SK-N-SH (cell line): ENCODE measurements at regions not wholly inside any gene's neighbourhood (a gene's known extent, or its start where the extent isn't known, plus 50 kb on each side); places are given as distances from the start of the nearest gene placed in this dataset.

Source experiments
- CTCF ChIA-PET: fragments of 300-600, 350-600 bp; formaldehyde crosslinking; extraction: SDS; loops from one replicate; lab custom pipeline; 2021; lab: Yijun Ruan, JAX
- POLR2A ChIA-PET: fragments of 350-600 bp; sonication (Branson Sonifier 250); formaldehyde crosslinking; extraction: SDS; loops from one replicate; lab custom pipeline; 2020; ENCODE audit warnings: antibody characterized with exemption, inconsistent platforms; lab: Yijun Ruan, JAX
- DNase-seq: peaks from one replicate; pipeline ENCODE4 v3.0.0; 2012
- H2AFZ ChIP-seq: fragments of 200-600 bp; sonication (generic); 2 replicates; pipeline ENCODE4 v1.8.1; 2016; ENCODE audit warnings: antibody characterized with exemption, mild to moderate bottlenecking, low read depth
- H3F3A ChIP-seq: fragments of 200-600 bp; sonication (generic); replicated peaks from 2 replicates; pipeline ENCODE3; 2016; ENCODE audit warnings: antibody characterized with exemption, mild to moderate bottlenecking; ENCODE audit not compliant: insufficient read depth
- H3K27ac ChIP-seq, 2 experiments: fragments of 200-500 bp in 1 of 2; fragments of 200-600 bp in 1 of 2; sonication (Bioruptor generic) in 1 of 2; sonication (generic), shearing (Covaris generic) in 1 of 2; 2 replicates each; pipeline versions ENCODE4 v1.5.1 to v1.6.1; 2014 to 2016; ENCODE audit warnings: low read depth in 2 of 2, inconsistent platforms in 1 of 2, low read length in 1 of 2, mild to moderate bottlenecking in 1 of 2, mixed read lengths in 1 of 2
- H3K27me3 ChIP-seq: fragments of 200-600 bp; sonication (generic), shearing (Covaris generic); 2 replicates; pipeline ENCODE4 v1.6.1; 2016; ENCODE audit warnings: mixed run types; ENCODE audit not compliant: insufficient read depth
- H3K36me3 ChIP-seq, 2 experiments: fragments of 200-500 bp in 1 of 2; fragments of 200-600 bp in 1 of 2; sonication (Bioruptor generic) in 1 of 2; sonication (generic) in 1 of 2; replicated peaks in 1 of 2; 2 replicates each; pipeline versions ENCODE3 to v1.5.1; 2014 to 2016; ENCODE audit warnings: low read length in 1 of 2, mild to moderate bottlenecking in 1 of 2; ENCODE audit not compliant: insufficient read depth in 2 of 2, control insufficient read depth in 1 of 2
- H3K4me1 ChIP-seq, 2 experiments: fragments of 200-500 bp in 1 of 2; fragments of 200-600 bp in 1 of 2; sonication (Bioruptor generic) in 1 of 2; sonication (generic), shearing (Covaris generic) in 1 of 2; 2 replicates each; pipeline versions ENCODE4 v1.5.1 to v1.6.1; 2014 to 2016; ENCODE audit warnings: low read depth in 1 of 2, low read length in 1 of 2, mixed run types in 1 of 2; ENCODE audit not compliant: insufficient read depth in 2 of 2, control insufficient read depth in 1 of 2
- H3K4me2 ChIP-seq: fragments of 200-600 bp; sonication (generic), shearing (Covaris generic); 2 replicates; pipeline ENCODE4 v1.6.1; 2017; ENCODE audit warnings: mixed run types
- H3K4me3 ChIP-seq, 2 experiments: fragments of 200-500 bp in 1 of 2; fragments of 200-600 bp in 1 of 2; sonication (Bioruptor generic) in 1 of 2; sonication (generic), shearing (Covaris generic) in 1 of 2; 2 replicates each; pipeline versions ENCODE4 v1.5.1 to v1.8.1; 2014 to 2016; ENCODE audit warnings: low read depth in 2 of 2, inconsistent platforms in 1 of 2, low read length in 1 of 2, mild to moderate bottlenecking in 1 of 2, mixed read lengths in 1 of 2, moderate library complexity in 1 of 2
- H3K79me2 ChIP-seq: fragments of 200-600 bp; sonication (generic); 2 replicates; pipeline ENCODE4 v1.8.1; 2017; ENCODE audit warnings: mild to moderate bottlenecking; ENCODE audit not compliant: insufficient read depth
- H3K9ac ChIP-seq: fragments of 200-600 bp; sonication (generic); 2 replicates; pipeline ENCODE4 v1.6.1; 2017; ENCODE audit warnings: mixed run types
- H3K9me2 ChIP-seq: fragments of 200-600 bp; sonication (generic); 2 replicates; pipeline ENCODE4 v1.6.1; 2017; ENCODE audit warnings: mixed run types
- H3K9me3 ChIP-seq: fragments of 200-600 bp; sonication (generic); 2 replicates; pipeline ENCODE4 v1.6.1; 2017; ENCODE audit warnings: mixed run types, mild to moderate bottlenecking, moderate library complexity
- H4K20me1 ChIP-seq: fragments of 200-600 bp; sonication (generic); 2 replicates; pipeline ENCODE4 v1.6.1; 2017; ENCODE audit warnings: mild to moderate bottlenecking, mixed run types; ENCODE audit not compliant: insufficient read depth
- ELF1 ChIP-seq: IDR thresholded peaks from 2 replicates; pipeline ENCODE4 v1.4.0; 2012
- NFIC ChIP-seq: IDR thresholded peaks from 2 replicates; pipeline ENCODE4 v1.4.0; 2012; ENCODE audit warnings: borderline replicate concordance
- NRF1 ChIP-seq: IDR thresholded peaks from 2 replicates; pipeline ENCODE4 v1.6.1; 2012; ENCODE audit warnings: low read depth, mild to moderate bottlenecking, low read length
- RAD21 ChIP-seq: IDR thresholded peaks from 2 replicates; pipeline ENCODE4 v1.6.1; 2012; ENCODE audit warnings: mild to moderate bottlenecking, low read length
- RFX5 ChIP-seq: IDR thresholded peaks from 2 replicates; pipeline ENCODE4 v1.6.1; 2012; ENCODE audit warnings: mild to moderate bottlenecking, improper control_type of control experiment, low read length
- TCF12 ChIP-seq: IDR thresholded peaks from 2 replicates; pipeline ENCODE4 v1.4.0; 2012
- TEAD4 ChIP-seq: IDR thresholded peaks from 2 replicates; pipeline ENCODE4 v1.4.0; 2012; ENCODE audit warnings: mild to moderate bottlenecking, borderline replicate concordance; ENCODE audit not compliant: insufficient read depth
- WGBS: methylation state at CpG from one replicate; pipeline ENCODE4 v1.1.6; 2017; ENCODE audit warnings: low lambda C conversion rate; 5-methylcytosine and 5-hydroxymethylcytosine counted together
- TF ChIP-seq, protein P1 (sequence below): fragments of 150-350 bp; IDR thresholded peaks from 2 replicates; pipeline ENCODE4 v1.6.1; 2017; ENCODE audit warnings: antibody characterized with exemption, low read length, low read depth, borderline replicate concordance
- TF ChIP-seq, protein P2 (sequence below): IDR thresholded peaks from 2 replicates; pipeline ENCODE4; 2012
- TF ChIP-seq, protein P3 (sequence below): fragments of 200-600 bp; sonication (generic); IDR thresholded peaks from 2 replicates; pipeline ENCODE4 v1.6.1; 2017; ENCODE audit warnings: antibody characterized with exemption, mild to moderate bottlenecking, moderate library complexity
- TF ChIP-seq, protein P4 (sequence below): IDR thresholded peaks from 2 replicates; pipeline ENCODE4 v1.4.0; 2012; ENCODE audit warnings: low read depth, borderline replicate concordance

DNA sequence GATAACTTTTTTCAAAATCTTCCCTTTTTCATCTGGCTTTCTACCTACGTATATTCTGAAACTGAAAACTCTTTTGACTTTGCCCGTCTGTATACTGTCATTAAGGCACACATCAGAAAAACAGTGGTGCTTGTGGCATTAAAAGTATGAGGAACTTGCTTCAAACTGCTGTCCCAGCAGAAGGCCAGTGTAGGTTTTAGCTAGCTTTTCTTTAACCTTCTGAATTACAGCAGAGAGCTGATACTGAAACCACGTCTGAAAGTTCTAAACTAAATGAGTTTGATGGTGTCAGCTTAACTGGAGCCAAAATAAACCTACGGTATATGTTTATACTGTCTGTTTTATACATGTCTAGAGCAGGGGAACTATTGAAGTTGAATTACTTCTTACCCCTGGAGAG, 283.4 kb downstream of the TFEC start:
- H3K4me3 ChIP-seq: no peak overlapping the region
- no peak overlapping the region for H3K27ac ChIP-seq
- H3K79me2 ChIP-seq: no peaks in the 10 kb centered on the region
- 8% methylated on average over 4 of the region's 4 CpGs for WGBS
- TF ChIP-seq TCF12: no peak
- TF ChIP-seq NFIC: no peak
- TF ChIP-seq, protein P1, sequence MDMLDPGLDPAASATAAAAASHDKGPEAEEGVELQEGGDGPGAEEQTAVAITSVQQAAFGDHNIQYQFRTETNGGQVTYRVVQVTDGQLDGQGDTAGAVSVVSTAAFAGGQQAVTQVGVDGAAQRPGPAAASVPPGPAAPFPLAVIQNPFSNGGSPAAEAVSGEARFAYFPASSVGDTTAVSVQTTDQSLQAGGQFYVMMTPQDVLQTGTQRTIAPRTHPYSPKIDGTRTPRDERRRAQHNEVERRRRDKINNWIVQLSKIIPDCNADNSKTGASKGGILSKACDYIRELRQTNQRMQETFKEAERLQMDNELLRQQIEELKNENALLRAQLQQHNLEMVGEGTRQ: no peak
- no peak for TF ChIP-seq ELF1
- TF ChIP-seq, protein P2, sequence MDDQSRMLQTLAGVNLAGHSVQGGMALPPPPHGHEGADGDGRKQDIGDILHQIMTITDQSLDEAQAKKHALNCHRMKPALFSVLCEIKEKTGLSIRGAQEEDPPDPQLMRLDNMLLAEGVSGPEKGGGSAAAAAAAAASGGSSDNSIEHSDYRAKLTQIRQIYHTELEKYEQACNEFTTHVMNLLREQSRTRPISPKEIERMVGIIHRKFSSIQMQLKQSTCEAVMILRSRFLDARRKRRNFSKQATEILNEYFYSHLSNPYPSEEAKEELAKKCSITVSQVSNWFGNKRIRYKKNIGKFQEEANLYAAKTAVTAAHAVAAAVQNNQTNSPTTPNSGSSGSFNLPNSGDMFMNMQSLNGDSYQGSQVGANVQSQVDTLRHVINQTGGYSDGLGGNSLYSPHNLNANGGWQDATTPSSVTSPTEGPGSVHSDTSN: no peak
- TF ChIP-seq RAD21: no peak
- no peak for TF ChIP-seq RFX5
- TF ChIP-seq, all 33 proteins: peak for 0
- ChIA-PET POLR2A (no interaction called here), CTCF (no interaction called here)
- H3F3A ChIP-seq: no peaks in the 10 kb centered on the region
- H3K9me3 ChIP-seq: no peaks in the 10 kb centered on the region
- H3K9me2 ChIP-seq: no peaks in the 10 kb centered on the region
- H3K27me3 ChIP-seq: no peaks in the 10 kb centered on the region
- H3K4me2 ChIP-seq: no peak overlapping the region
- H3K9ac ChIP-seq: no peak overlapping the region
- no peak overlapping the region for H2AFZ ChIP-seq
- H3K36me3 ChIP-seq: no peaks in the 10 kb centered on the region
- H4K20me1 ChIP-seq: no peaks in the 10 kb centered on the region
- no peaks in the 10 kb centered on the region for H3K4me1 ChIP-seq
- no peak for DNase-seq

DNA sequence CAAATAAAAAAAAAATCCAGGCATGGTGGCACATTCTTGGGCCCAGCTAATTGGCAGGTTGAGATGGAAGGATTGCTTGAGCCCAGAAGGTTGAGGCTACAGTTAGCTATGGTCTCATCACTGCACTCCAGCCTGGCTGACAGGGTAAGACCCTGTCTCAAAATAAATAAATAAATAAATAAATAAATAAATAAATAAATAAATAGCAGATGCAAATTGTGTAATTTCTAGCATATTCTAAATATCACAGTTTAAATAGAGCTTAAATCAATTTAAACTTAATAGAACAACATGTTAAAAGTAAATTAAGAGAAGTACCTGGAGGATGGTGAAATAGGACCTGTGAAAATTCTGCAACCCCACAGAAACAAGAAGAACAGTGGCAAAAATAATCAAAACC, 290.5 kb downstream of the TFEC start:
- no peaks in the 10 kb centered on the region for H3K9me3 ChIP-seq
- H3F3A ChIP-seq: no peaks in the 10 kb centered on the region
- H3K27ac ChIP-seq: no peak overlapping the region
- ChIA-PET CTCF (no interaction called here), POLR2A (no interaction called here)
- H3K9me2 ChIP-seq: 0 out of 2 replicates have a peak, but pooled peaks cover 2% of the 10 kb centered on the region
- no peaks in the 10 kb centered on the region for H4K20me1 ChIP-seq
- H3K36me3 ChIP-seq: no peaks in the 10 kb centered on the region
- TF ChIP-seq, protein P3, sequence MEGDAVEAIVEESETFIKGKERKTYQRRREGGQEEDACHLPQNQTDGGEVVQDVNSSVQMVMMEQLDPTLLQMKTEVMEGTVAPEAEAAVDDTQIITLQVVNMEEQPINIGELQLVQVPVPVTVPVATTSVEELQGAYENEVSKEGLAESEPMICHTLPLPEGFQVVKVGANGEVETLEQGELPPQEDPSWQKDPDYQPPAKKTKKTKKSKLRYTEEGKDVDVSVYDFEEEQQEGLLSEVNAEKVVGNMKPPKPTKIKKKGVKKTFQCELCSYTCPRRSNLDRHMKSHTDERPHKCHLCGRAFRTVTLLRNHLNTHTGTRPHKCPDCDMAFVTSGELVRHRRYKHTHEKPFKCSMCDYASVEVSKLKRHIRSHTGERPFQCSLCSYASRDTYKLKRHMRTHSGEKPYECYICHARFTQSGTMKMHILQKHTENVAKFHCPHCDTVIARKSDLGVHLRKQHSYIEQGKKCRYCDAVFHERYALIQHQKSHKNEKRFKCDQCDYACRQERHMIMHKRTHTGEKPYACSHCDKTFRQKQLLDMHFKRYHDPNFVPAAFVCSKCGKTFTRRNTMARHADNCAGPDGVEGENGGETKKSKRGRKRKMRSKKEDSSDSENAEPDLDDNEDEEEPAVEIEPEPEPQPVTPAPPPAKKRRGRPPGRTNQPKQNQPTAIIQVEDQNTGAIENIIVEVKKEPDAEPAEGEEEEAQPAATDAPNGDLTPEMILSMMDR: no peak
- no peak for TF ChIP-seq TEAD4
- TF ChIP-seq, protein P1: no peak
- no peak for TF ChIP-seq NRF1
- TF ChIP-seq, protein P4, sequence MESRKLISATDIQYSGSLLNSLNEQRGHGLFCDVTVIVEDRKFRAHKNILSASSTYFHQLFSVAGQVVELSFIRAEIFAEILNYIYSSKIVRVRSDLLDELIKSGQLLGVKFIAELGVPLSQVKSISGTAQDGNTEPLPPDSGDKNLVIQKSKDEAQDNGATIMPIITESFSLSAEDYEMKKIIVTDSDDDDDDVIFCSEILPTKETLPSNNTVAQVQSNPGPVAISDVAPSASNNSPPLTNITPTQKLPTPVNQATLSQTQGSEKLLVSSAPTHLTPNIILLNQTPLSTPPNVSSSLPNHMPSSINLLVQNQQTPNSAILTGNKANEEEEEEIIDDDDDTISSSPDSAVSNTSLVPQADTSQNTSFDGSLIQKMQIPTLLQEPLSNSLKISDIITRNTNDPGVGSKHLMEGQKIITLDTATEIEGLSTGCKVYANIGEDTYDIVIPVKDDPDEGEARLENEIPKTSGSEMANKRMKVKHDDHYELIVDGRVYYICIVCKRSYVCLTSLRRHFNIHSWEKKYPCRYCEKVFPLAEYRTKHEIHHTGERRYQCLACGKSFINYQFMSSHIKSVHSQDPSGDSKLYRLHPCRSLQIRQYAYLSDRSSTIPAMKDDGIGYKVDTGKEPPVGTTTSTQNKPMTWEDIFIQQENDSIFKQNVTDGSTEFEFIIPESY: no peak
- no peak for DNase-seq
- no peaks in the 10 kb centered on the region for H3K79me2 ChIP-seq
- no peak overlapping the region for H2AFZ ChIP-seq
- no peaks in the 10 kb centered on the region for H3K4me1 ChIP-seq
- H3K4me2 ChIP-seq: no peak overlapping the region
- no peak overlapping the region for H3K9ac ChIP-seq
- H3K4me3 ChIP-seq: no peak overlapping the region
- H3K27me3 ChIP-seq: no peaks in the 10 kb centered on the region
